Fibroblast of lung (primary cell): ENCODE measurements at regions not wholly inside any gene's neighbourhood (a gene's known extent, or its start where the extent isn't known, plus 50 kb on each side); places are given as distances from the start of the nearest gene placed in this dataset.
"Not testable (repeated sequence)": the region's sequence is repeated elsewhere in the genome, so short reads cannot be mapped to it uniquely, and the experiment has no call there.

ENCODE experiments used
- DNase-seq, 2 donors: peaks; one replicate each; pipeline versions ENCODE4 v3.0.0 to v3.0.0-alpha.2; 2010; ENCODE audit warnings: low read depth in 2 of 2
- H2AFZ ChIP-seq: 2 replicates; pipeline ENCODE4 v1.5.1; 2012; ENCODE audit warnings: low read length, control low read depth, inconsistent platforms
- H3K27ac ChIP-seq: 2 replicates; pipeline ENCODE4 v1.5.1; 2011; ENCODE audit warnings: low read length, control low read depth; ENCODE audit not compliant: insufficient read depth
- H3K27me3 ChIP-seq: 2 replicates; pipeline ENCODE4 v1.5.1; 2011; ENCODE audit warnings: mild to moderate bottlenecking, low read length; ENCODE audit not compliant: control insufficient read depth, insufficient read depth
- H3K36me3 ChIP-seq: 2 replicates; pipeline ENCODE4 v1.5.1; 2011; ENCODE audit warnings: low read length; ENCODE audit not compliant: control insufficient read depth, insufficient read depth
- H3K4me1 ChIP-seq: 2 replicates; pipeline ENCODE4 v1.5.1; 2011; ENCODE audit warnings: low read length; ENCODE audit not compliant: control insufficient read depth, insufficient read depth; ENCODE audit errors: extremely low read depth
- H3K4me2 ChIP-seq: 2 replicates; pipeline ENCODE4 v1.5.1; 2011; ENCODE audit warnings: low read length, control low read depth; ENCODE audit not compliant: insufficient read depth; ENCODE audit errors: extremely low read depth
- H3K4me3 ChIP-seq, 4 experiments: fragments of 200-600 bp in 1 of 4; sonication (generic) in 1 of 4; replicated peaks in 1 of 4; 2 replicates each; pipeline ENCODE4 v1.5.1; 2011 to 2016; ENCODE audit warnings: low read length in 4 of 4, low read depth in 3 of 4, mild to moderate bottlenecking in 3 of 4, control low read depth in 2 of 4, inconsistent platforms in 1 of 4, mixed read lengths in 1 of 4; ENCODE audit not compliant: insufficient read depth in 1 of 4; ENCODE audit errors: control extremely low read depth in 1 of 4
- H3K79me2 ChIP-seq: 2 replicates; pipeline ENCODE4 v1.5.1; 2012; ENCODE audit warnings: mild to moderate bottlenecking, low read length, inconsistent platforms; ENCODE audit not compliant: control insufficient read depth, insufficient read depth
- H3K9ac ChIP-seq: 2 replicates; pipeline ENCODE4 v1.5.1; 2011; ENCODE audit warnings: mild to moderate bottlenecking, low read length, control low read depth; ENCODE audit not compliant: insufficient read depth
- H3K9me3 ChIP-seq: 2 replicates; pipeline ENCODE4 v1.5.1; 2012; ENCODE audit warnings: low read depth, low read length; ENCODE audit not compliant: control insufficient read depth, insufficient read depth
- H4K20me1 ChIP-seq: 2 replicates; pipeline ENCODE4 v1.5.1; 2011; ENCODE audit warnings: low read length; ENCODE audit not compliant: control insufficient read depth, insufficient read depth; ENCODE audit errors: extremely low read depth
- EZH2 ChIP-seq: IDR thresholded peaks from 2 replicates; pipeline ENCODE4 v1.5.1; 2012; ENCODE audit warnings: low read length, control low read depth, mild to moderate bottlenecking; ENCODE audit errors: missing control alignments
- TF ChIP-seq, protein P1 (sequence below), 2 donors: IDR thresholded peaks in 1 of 2; conservative IDR thresholded peaks in 1 of 2; 1 replicate in 1 of 2; 2 replicates in 1 of 2; pipeline ENCODE4 v1.5.1; 2011 to 2012; ENCODE audit warnings: low read length in 2 of 2, control low read depth in 1 of 2, inconsistent platforms in 1 of 2, low read depth in 1 of 2, mild to moderate bottlenecking in 1 of 2

DNA sequence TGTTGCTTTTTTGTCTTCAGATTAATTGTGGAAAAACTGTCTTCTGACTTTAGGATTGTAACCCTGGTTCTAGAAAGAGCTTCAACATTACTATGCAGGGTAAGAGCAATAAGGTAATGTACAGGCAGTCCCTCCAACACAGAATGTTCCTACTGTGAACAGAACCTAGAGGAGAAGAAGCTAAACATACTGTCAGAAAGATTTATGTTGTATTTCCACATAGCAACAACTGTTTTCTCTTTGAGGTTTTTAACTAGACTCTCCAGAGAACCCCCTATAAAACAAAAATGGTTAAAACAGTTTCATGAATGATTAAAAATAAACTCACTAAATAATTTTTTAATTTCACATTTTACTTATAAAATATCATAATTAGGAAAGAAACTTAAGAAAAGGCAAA, 64.3 kb upstream of the NAA35 start:
- TF ChIP-seq EZH2: no peak
- TF ChIP-seq, protein P1, sequence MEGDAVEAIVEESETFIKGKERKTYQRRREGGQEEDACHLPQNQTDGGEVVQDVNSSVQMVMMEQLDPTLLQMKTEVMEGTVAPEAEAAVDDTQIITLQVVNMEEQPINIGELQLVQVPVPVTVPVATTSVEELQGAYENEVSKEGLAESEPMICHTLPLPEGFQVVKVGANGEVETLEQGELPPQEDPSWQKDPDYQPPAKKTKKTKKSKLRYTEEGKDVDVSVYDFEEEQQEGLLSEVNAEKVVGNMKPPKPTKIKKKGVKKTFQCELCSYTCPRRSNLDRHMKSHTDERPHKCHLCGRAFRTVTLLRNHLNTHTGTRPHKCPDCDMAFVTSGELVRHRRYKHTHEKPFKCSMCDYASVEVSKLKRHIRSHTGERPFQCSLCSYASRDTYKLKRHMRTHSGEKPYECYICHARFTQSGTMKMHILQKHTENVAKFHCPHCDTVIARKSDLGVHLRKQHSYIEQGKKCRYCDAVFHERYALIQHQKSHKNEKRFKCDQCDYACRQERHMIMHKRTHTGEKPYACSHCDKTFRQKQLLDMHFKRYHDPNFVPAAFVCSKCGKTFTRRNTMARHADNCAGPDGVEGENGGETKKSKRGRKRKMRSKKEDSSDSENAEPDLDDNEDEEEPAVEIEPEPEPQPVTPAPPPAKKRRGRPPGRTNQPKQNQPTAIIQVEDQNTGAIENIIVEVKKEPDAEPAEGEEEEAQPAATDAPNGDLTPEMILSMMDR (conservative IDR thresholded peaks at IDR 0.05 in 1 of 2, IDR thresholded peaks at IDR 0.05 in 1 of 2; ENCODE audit: low read depth in 1 of 2, low read length in 2 of 2): no peak
- no peak overlapping the region for H3K4me3 ChIP-seq
- H3K4me1 ChIP-seq: no peaks in the 10 kb centered on the region
- no peaks in the 10 kb centered on the region for H3K27me3 ChIP-seq
- H3K9ac ChIP-seq: no peak overlapping the region
- DNase-seq: peak in 1 of 2 donors; percentile 21
- H4K20me1 ChIP-seq: no peaks in the 10 kb centered on the region
- no peak overlapping the region for H3K27ac ChIP-seq
- no peaks in the 10 kb centered on the region for H3K36me3 ChIP-seq
- no peaks in the 10 kb centered on the region for H3K9me3 ChIP-seq
- no peaks in the 10 kb centered on the region for H3K79me2 ChIP-seq
- H2AFZ ChIP-seq: no peak overlapping the region
- no peak overlapping the region for H3K4me2 ChIP-seq

DNA sequence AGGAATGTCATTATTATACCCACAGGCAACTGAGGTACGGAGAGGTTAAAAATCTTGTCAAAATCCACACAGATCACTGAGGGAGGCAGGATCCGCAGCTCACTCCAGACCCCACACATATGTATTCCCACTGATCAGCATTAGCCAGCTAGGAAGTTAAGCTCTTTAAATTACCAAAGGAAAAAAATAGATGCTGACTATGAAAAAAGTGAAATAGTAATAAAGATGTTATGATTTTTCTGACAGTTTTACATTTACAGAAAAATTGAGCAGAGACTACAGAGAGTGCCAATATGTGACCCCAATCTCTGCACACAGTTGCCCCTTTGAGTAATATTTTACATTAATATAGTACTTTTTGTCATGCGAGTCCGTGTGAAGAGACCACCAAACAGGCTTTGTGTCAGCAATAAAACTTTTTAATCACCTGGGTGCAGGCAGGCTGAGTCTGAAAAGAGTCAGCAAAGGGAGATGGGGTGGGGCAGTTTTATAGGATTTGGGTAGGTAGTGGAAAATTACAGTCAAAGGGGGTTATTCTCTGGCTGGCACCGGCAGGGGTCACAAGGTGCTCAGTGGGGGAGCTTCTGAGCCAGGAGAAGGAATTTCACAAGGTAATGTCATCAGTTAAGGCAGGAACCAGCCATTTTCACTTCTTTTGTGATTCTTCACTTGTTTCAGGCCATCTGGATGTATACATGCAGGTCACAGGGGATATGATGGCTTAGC, 61.9 kb upstream of the NAA35 start:
- not testable (repeated sequence) for H3K79me2 ChIP-seq, H3K36me3 ChIP-seq, H3K9me3 ChIP-seq, DNase-seq, H3K4me1 ChIP-seq, H3K27me3 ChIP-seq, H3K9ac ChIP-seq, H3K4me3 ChIP-seq, H4K20me1 ChIP-seq, H3K27ac ChIP-seq, H2AFZ ChIP-seq, H3K4me2 ChIP-seq

DNA sequence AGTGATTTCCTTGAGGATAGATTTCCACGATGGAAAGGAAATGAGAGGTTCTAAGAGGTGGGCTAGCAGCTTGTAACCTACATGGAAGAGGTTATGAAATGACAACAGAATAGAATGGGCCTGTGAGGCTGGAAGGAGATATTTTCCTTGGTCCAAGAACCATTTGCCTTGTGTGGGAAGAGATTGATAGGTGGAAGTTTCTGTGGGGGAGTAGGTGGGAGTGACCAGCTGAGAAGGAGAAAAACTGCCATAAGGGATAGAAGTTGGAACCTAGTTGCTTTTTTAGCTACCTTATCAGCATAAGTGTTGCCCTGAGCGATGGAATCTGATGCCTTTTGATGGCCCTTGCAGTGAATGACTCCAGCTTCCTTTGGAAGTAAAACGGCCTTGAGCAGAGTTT, 60.4 kb upstream of the NAA35 start:
- not testable (repeated sequence) for H3K79me2 ChIP-seq, H3K9ac ChIP-seq, H3K9me3 ChIP-seq, H3K4me1 ChIP-seq, DNase-seq, H3K36me3 ChIP-seq, H3K4me3 ChIP-seq, H3K4me2 ChIP-seq, H4K20me1 ChIP-seq, H3K27me3 ChIP-seq, H3K27ac ChIP-seq, H2AFZ ChIP-seq

DNA sequence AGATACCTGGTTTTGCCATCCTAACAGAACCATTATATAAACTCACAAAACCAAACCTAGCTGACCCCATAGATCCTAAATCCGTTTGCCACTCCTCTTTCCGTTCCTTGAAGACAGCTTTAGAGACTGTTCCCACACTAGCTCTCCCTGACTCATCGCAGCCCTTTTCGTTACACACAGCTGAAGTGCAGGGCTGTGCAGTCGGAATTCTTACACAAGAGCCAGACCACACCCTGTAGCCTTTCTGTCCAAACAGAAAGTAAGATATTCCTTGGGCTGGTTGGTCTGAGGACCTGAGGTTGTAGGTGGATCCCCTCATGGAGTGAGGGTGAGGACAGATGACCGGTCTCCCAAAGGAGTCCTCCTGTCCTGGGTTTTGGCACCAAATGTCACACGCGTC, 56.7 kb upstream of the NAA35 start:
- H3K4me1 ChIP-seq: no peaks in the 10 kb centered on the region
- no peaks in the 10 kb centered on the region for H3K36me3 ChIP-seq
- no peak overlapping the region for H2AFZ ChIP-seq
- H3K27ac ChIP-seq: no peak overlapping the region
- peak in 1 of 2 donors; percentile 5 for DNase-seq
- TF ChIP-seq, protein P1 (conservative IDR thresholded peaks at IDR 0.05 in 1 of 2, IDR thresholded peaks at IDR 0.05 in 1 of 2; ENCODE audit: low read depth in 1 of 2, low read length in 2 of 2): no peak
- TF ChIP-seq EZH2: no peak
- no peak overlapping the region for H3K9ac ChIP-seq
- H3K27me3 ChIP-seq: no peaks in the 10 kb centered on the region
- H3K9me3 ChIP-seq: no peaks in the 10 kb centered on the region
- no peaks in the 10 kb centered on the region for H3K79me2 ChIP-seq
- H4K20me1 ChIP-seq: no peaks in the 10 kb centered on the region
- H3K4me2 ChIP-seq: no peak overlapping the region
- no peak overlapping the region for H3K4me3 ChIP-seq
